Breast epithelium (tissue), 3 donors: ENCODE measurements at regions not wholly inside any gene's neighbourhood (a gene's known extent, or its start where the extent isn't known, plus 50 kb on each side); places are given as distances from the start of the nearest gene placed in this dataset.

ENCODE experiments used
- CTCF ChIP-seq, 3 donors: fragments of 450-650 bp; IDR thresholded peaks; one replicate each; pipeline ENCODE4 v1.5.1; 2016 to 2017; ENCODE audit warnings: antibody characterized with exemption in 3 of 3, mild to moderate bottlenecking in 3 of 3, moderate library complexity in 3 of 3
- POLR2A ChIP-seq: fragments of 450-650 bp; IDR thresholded peaks from one replicate; pipeline ENCODE4 v1.6.1; 2016; ENCODE audit warnings: antibody characterized with exemption, mild to moderate bottlenecking, moderate library complexity
- POLR2AphosphoS5 ChIP-seq, 3 donors: sonication (generic); formaldehyde crosslinking; IDR thresholded peaks; one replicate each; pipeline ENCODE4 v1.6.1; 2017; ENCODE audit warnings: antibody characterized with exemption in 3 of 3

GRCh38 chr6:105746509-105746908, 339.6 kb upstream of the PRDM1 start:
- TF ChIP-seq POLR2AphosphoS5 (IDR thresholded peaks at IDR 0.05) (no peak), CTCF (IDR thresholded peaks at IDR 0.05) (no peak), POLR2A (no peak)
